ENCODE measurements at regions not wholly inside any gene's neighbourhood (a gene's known extent, or its start where the extent isn't known, plus 50 kb on each side); places are given as distances from the start of the nearest gene placed in this dataset.
A peak's percentile ranks its signal among the peaks of the same experiment; 100 is the strongest.

- Histone ChIP-seq H3K4me3 (no peak overlapping the region), H3K36me3 (no peaks in the 10 kb centered on the region), H3K27ac (no peak overlapping the region), H3K4me1 (peaks cover 4 to 16% (median 8%) of the 10 kb centered on the region in 3 donors), H3K9me3 (no peaks in the 10 kb centered on the region), H3K27me3 (no peaks in the 10 kb centered on the region)
- no peak for TF ChIP-seq POLR2A (IDR thresholded peaks at IDR 0.05)
- TF ChIP-seq, protein P1, sequence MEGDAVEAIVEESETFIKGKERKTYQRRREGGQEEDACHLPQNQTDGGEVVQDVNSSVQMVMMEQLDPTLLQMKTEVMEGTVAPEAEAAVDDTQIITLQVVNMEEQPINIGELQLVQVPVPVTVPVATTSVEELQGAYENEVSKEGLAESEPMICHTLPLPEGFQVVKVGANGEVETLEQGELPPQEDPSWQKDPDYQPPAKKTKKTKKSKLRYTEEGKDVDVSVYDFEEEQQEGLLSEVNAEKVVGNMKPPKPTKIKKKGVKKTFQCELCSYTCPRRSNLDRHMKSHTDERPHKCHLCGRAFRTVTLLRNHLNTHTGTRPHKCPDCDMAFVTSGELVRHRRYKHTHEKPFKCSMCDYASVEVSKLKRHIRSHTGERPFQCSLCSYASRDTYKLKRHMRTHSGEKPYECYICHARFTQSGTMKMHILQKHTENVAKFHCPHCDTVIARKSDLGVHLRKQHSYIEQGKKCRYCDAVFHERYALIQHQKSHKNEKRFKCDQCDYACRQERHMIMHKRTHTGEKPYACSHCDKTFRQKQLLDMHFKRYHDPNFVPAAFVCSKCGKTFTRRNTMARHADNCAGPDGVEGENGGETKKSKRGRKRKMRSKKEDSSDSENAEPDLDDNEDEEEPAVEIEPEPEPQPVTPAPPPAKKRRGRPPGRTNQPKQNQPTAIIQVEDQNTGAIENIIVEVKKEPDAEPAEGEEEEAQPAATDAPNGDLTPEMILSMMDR (IDR thresholded peaks at IDR 0.05), result no peak
- no peak for DNase-seq
- intact Hi-C loops (cut with DNase I), result no loop called here
- 53 to 73% methylated on average over 5 of the region's 5 CpGs for WGBS, 2 donors
These were observed 456.6 kb upstream of the ID2 start for GRCh38 chr2:8225266-8225665.

DNA sequence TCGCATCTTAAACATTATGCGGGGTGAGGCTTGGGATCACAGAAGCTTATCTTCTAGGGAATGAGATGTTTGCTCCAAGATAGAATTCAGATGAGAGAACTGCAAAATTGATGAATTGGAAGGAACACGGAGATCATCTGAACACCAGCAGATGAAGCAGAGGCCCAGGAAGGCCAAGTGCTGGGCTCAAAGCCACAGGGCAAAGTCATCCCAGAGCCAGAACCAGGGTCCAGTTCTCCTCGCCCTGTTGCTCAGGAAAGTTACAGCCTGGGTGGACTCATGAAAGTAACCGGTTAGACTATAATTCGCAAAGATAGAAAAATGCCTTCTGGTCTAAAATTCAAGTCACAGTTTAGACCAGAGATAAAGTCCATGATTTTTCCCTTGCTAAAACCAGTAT, 456.1 kb upstream of the ID2 start:
- Histone ChIP-seq H3K27me3 (no peaks in the 10 kb centered on the region), H3K36me3 (no peaks in the 10 kb centered on the region), H3K27ac (no peak overlapping the region), H3K9me3 (no peaks in the 10 kb centered on the region), H3K4me3 (no peak overlapping the region), H3K4me1 (peaks cover 4 to 16% (median 8%) of the 10 kb centered on the region in 3 donors)
- no peak for DNase-seq
- intact Hi-C loops (cut with DNase I), result no loop called here
- 81 to 89% methylated on average over 6 of the region's 6 CpGs for WGBS, 2 donors
- no peak for TF ChIP-seq POLR2A (IDR thresholded peaks at IDR 0.05)
- TF ChIP-seq, protein P1 (IDR thresholded peaks at IDR 0.05), result no peak

DNA sequence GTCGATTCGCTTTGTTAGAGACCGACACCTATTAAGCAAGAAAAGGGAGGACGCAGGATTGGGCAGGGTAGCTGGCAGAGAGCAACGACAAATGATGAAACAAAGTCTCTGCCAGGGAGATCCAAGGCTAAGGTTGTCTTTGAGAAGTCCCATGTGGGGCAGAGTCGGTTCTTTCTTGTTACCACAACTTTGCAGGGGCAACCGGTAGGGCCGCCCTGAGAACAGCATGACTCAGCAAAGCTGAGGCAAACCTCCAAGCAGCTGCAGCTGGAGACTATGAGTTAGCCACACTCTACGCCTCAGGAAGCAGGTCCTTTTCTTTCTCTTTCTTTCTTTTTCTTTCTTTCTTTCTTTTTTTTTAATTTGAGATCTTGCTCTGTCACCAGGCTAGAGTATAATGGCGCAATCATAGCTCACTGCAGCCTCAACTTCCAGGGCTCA, 452.3 kb upstream of the ID2 start:
- WGBS, 2 donors, result 18 to 26% methylated on average over 10 of the region's 10 CpGs
- peak; percentile 5 for DNase-seq

DNA sequence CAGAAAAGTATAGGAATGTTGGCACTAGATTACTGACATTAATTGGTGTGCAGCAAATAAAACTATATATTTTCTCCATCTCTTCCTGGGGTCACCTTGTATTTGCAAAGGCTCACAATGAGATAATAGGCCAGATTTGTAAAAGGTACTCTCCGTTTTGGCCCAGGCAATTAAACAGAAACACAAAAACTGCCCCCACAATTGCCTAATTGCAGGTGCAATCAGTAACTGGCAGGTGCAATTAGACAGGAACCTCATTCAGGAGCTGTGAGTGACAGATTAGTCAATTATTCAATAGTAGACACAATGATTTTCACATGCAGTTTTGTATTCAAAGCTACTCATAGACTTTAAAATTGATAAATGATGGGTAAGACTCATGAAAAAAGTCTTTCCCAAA, 451.4 kb upstream of the ID2 start:
- H3K4me3 ChIP-seq, result no peak overlapping the region
- no peak overlapping the region for H3K27ac ChIP-seq
- peaks cover 12 to 23% (median 16%) of the 10 kb centered on the region in 3 donors for H3K4me1 ChIP-seq
- H3K9me3 ChIP-seq, result no peaks in the 10 kb centered on the region
- DNase-seq, result no peak
- no peaks in the 10 kb centered on the region for H3K36me3 ChIP-seq
- intact Hi-C loops (cut with DNase I), result no loop called here
- no peak for TF ChIP-seq POLR2A (IDR thresholded peaks at IDR 0.05)
- TF ChIP-seq, protein P1 (IDR thresholded peaks at IDR 0.05), result no peak
- H3K27me3 ChIP-seq, result no peaks in the 10 kb centered on the region
- 81 to 95% methylated on average over 1 of the region's 1 CpG for WGBS, 2 donors

More for the DNA sequence above, 452.3 kb upstream of the ID2 start:
- H3K4me3 ChIP-seq, result peak overlapping the region in 1 of 4 donors; percentile 40
- H3K36me3 ChIP-seq, result no peaks in the 10 kb centered on the region
- no peaks in the 10 kb centered on the region for H3K27me3 ChIP-seq
- no peaks in the 10 kb centered on the region for H3K9me3 ChIP-seq
- TF ChIP-seq, protein P1 (IDR thresholded peaks at IDR 0.05), result peak in 1 of 6 experiments; percentile 12
- TF ChIP-seq POLR2A (IDR thresholded peaks at IDR 0.05), result no peak
- peaks cover 4 to 19% (median 8%) of the 10 kb centered on the region in 3 donors for H3K4me1 ChIP-seq
- peak overlapping the region in 3 of 4 donors; percentile 29 to 52 (median 39) for H3K27ac ChIP-seq
- intact Hi-C loops (cut with DNase I), result no loop called here

GRCh38 chr2:8231902-8232301, 450.0 kb upstream of the ID2 start:
- intact Hi-C loops (cut with DNase I), result no loop called here
- no peak for DNase-seq
- peaks cover 12 to 24% (median 16%) of the 10 kb centered on the region in 3 donors for H3K4me1 ChIP-seq
- H3K27me3 ChIP-seq, result no peaks in the 10 kb centered on the region
- TF ChIP-seq, protein P1 (IDR thresholded peaks at IDR 0.05), result no peak
- no peak for TF ChIP-seq POLR2A (IDR thresholded peaks at IDR 0.05)
- H3K9me3 ChIP-seq, result no peaks in the 10 kb centered on the region
- WGBS, 2 donors, result 92 to 94% methylated on average over 3 of the region's 3 CpGs
- no peak overlapping the region for H3K4me3 ChIP-seq
- H3K27ac ChIP-seq, result no peak overlapping the region
- H3K36me3 ChIP-seq, result no peaks in the 10 kb centered on the region
